Lower leg skin (tissue), 4 donors: ENCODE measurements at regions not wholly inside any gene's neighbourhood (a gene's known extent, or its start where the extent isn't known, plus 50 kb on each side); places are given as distances from the start of the nearest gene placed in this dataset.

ENCODE experiments used
- DNase-seq, 2 donors: peaks; one replicate each; pipeline ENCODE4 v3.0.0-alpha.2; 2019; ENCODE audit warnings: low spot score in 2 of 2
- H3K4me3 ChIP-seq: fragments of 200-600 bp; sonication (generic); 2 replicates; pipeline ENCODE4 v1.5.1; 2017; ENCODE audit warnings: mild to moderate bottlenecking, low read depth; ENCODE audit not compliant: poor library complexity, severe bottlenecking
- CTCF ChIP-seq, 3 donors: fragments of 450-650 bp; IDR thresholded peaks; one replicate each; pipeline ENCODE4 v1.5.1; 2016; ENCODE audit warnings: antibody characterized with exemption in 3 of 3, mild to moderate bottlenecking in 3 of 3, moderate library complexity in 2 of 3
- POLR2A ChIP-seq, 2 donors: fragments of 450-650 bp; IDR thresholded peaks; one replicate each; pipeline ENCODE4 v1.6.1; 2016 to 2017; ENCODE audit warnings: antibody characterized with exemption in 2 of 2, mild to moderate bottlenecking in 1 of 2, moderate library complexity in 1 of 2
- WGBS, 2 donors: methylation state at CpG; one replicate each; pipeline ENCODE4 v1.1.5; 2018; 5-methylcytosine and 5-hydroxymethylcytosine counted together
- intact Hi-C: fragments of 100-400 bp; cut with DNase I; formaldehyde crosslinking; loops from one replicate; pipeline ENCODE4 v1.15.0; 2023; ENCODE audit warnings: low total_unique reads

DNA sequence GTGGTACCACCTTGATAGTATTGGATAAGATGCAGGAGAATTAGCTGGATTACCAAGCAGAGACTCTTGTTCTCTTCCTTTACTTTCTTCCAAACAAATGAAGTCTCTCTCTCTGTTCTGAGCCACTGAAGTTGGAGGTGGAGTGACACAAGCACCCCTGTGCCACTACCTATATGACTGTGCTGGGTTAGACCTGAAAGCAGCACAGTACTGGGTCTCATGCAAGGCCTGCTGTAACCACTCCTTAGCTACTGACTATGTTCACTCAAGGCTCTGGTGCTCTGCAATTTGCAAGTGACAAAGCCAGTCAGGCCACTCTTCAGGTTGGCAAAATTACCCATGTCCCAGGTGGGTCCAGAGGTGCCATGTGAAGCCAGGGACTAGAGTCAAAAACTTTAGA is 389.6 kb upstream of the MAOA start:
- no peak overlapping the region for H3K4me3 ChIP-seq
- intact Hi-C loops: no loop called here
- no peak for DNase-seq
- TF ChIP-seq POLR2A (IDR thresholded peaks at IDR 0.05) (no peak), CTCF (IDR thresholded peaks at IDR 0.05) (no peak)

GRCh38 chrX:43267652-43268051 is 388.4 kb upstream of the MAOA start:
- H3K4me3 ChIP-seq: no peak overlapping the region
- no peak for DNase-seq
- intact Hi-C loops: no loop called here
- no peak for TF ChIP-seq POLR2A (IDR thresholded peaks at IDR 0.05)
- TF ChIP-seq CTCF (IDR thresholded peaks at IDR 0.05): no peak
- 79 to 81% methylated on average over 5 of the region's 5 CpGs for WGBS, 2 donors

GRCh38 chrX:43269201-43269600 is 386.9 kb upstream of the MAOA start:
- intact Hi-C loops: no loop called here
- TF ChIP-seq POLR2A (IDR thresholded peaks at IDR 0.05): no peak
- TF ChIP-seq CTCF (IDR thresholded peaks at IDR 0.05): no peak
- no peak for DNase-seq
- H3K4me3 ChIP-seq: no peak overlapping the region

DNA sequence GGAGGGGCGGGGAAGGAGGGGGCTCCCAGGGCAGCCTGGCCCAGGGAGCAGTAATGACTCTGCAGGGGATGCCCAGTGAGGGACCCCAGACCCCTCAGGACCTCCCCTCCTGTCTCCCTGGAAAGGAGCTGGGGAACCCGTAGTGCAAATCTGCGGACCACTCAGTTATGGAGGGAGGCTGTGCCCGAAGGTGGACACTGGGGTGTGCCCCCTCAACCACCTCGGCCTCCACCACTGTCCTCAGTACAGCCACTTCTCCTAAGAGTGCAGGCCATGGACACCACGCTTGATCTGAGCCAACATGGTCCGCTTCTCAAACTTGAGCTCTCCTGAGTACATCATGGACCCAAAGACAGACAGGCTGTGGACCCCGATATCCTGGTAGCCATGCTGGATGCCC is 378.2 kb upstream of the MAOA start:
- 87 to 95% methylated on average over 4 to 8 of the region's 8 CpGs for WGBS, 2 donors
- H3K4me3 ChIP-seq: no peak overlapping the region
- no peak for DNase-seq
- TF ChIP-seq POLR2A (IDR thresholded peaks at IDR 0.05) (no peak), CTCF (IDR thresholded peaks at IDR 0.05) (no peak)
- intact Hi-C loops: no loop called here

DNA sequence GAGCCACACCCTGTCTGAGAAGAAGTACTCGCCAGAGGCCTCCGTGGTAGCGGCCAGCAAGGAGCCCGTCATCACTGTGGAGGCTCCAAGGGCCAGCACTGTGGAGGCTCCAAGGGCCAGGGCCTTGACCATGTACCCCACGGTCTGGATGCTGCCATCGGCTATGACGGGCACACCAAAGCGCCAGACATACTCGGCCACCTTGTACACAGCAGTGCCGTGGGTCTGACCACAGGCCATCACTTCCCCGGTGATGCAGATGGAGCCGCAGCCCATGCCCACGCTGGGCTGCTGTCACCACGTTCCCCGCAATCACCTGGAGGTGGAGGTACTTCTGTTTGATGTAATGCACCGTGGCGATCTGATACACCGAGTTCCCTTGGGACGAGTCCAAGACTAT is 377.7 kb upstream of the MAOA start:
- no peak overlapping the region for H3K4me3 ChIP-seq
- 88 to 95% methylated on average over 8 to 18 of the region's 19 CpGs for WGBS, 2 donors
- no peak for DNase-seq
- intact Hi-C loops: no loop called here
- TF ChIP-seq POLR2A (IDR thresholded peaks at IDR 0.05) (no peak), CTCF (IDR thresholded peaks at IDR 0.05) (no peak)

GRCh38 chrX:43279341-43279808 is 376.7 kb upstream of the MAOA start:
- intact Hi-C loops: no loop called here
- WGBS, 2 donors: 87 to 98% methylated on average over 19 to 36 of the region's 38 CpGs
- TF ChIP-seq CTCF (IDR thresholded peaks at IDR 0.05) (no peak), POLR2A (IDR thresholded peaks at IDR 0.05) (no peak)
- no peak for DNase-seq
- H3K4me3 ChIP-seq: no peak overlapping the region
